Caco-2 (cell line): ENCODE measurements at regions not wholly inside any gene's neighbourhood (a gene's known extent, or its start where the extent isn't known, plus 50 kb on each side); places are given as distances from the start of the nearest gene placed in this dataset.

Experiments
- BruUV-seq: library from RNA; stranded (reverse); fragments of 400-500 nt; replicated peaks from 2 replicates; lab custom pipeline; 2021; lab: Mats Ljungman, UMichigan
- CTCF ChIA-PET: fragments of 300-600 bp; sonication (Branson Sonifier 250); formaldehyde crosslinking; loops from one replicate; lab custom pipeline; 2022; ENCODE audit warnings: antibody characterized with exemption; lab: Charles Lee
- POLR2A ChIA-PET: fragments of 300-600 bp; sonication (Branson Sonifier 250); formaldehyde crosslinking; loops from one replicate; lab custom pipeline; 2022; ENCODE audit warnings: antibody characterized with exemption; lab: Charles Lee
- DNase-seq, 2 experiments: peaks; one replicate each; pipeline versions ENCODE4 v3.0.0 to v3.0.0-alpha.2; 2020 to 2022
- H3K27me3 ChIP-seq: replicated peaks from 2 replicates; pipeline ENCODE4 v1.6.0; 2011; ENCODE audit warnings: low read length; ENCODE audit not compliant: control insufficient read depth, insufficient read depth
- H3K36me3 ChIP-seq: 2 replicates; pipeline ENCODE4 v1.5.1; 2011; ENCODE audit warnings: low read length; ENCODE audit not compliant: control insufficient read depth, insufficient read depth
- H3K4me1 ChIP-seq: fragments of 250-450 bp; sonication (Bioruptor Pico); 2 replicates; pipeline ENCODE4 v1.5.1; 2020; ENCODE audit warnings: mild to moderate bottlenecking
- H3K4me3 ChIP-seq: 2 replicates; pipeline ENCODE4 v1.5.1; 2011; ENCODE audit warnings: low read depth, mild to moderate bottlenecking, control low read depth, low read length
- H3K9me3 ChIP-seq: fragments of 250-450 bp; sonication (Bioruptor Pico); 2 replicates; pipeline ENCODE4 v1.5.1; 2020; ENCODE audit warnings: mild to moderate bottlenecking, moderate library complexity
- H3K27ac Mint-ChIP-seq: one replicate; pipeline ENCODE4 v1.8.0; 2022; ENCODE audit warnings: mixed read lengths; ENCODE audit not compliant: unreplicated experiment
- H3K27me3 Mint-ChIP-seq: one replicate; pipeline ENCODE4 v1.8.0; 2022; ENCODE audit warnings: mixed read lengths; ENCODE audit not compliant: insufficient read depth, unreplicated experiment
- H3K36me3 Mint-ChIP-seq: one replicate; pipeline ENCODE4 v1.8.0; 2022; ENCODE audit warnings: mild to moderate bottlenecking, mixed read lengths; ENCODE audit not compliant: insufficient read depth, unreplicated experiment
- H3K4me1 Mint-ChIP-seq: one replicate; pipeline ENCODE4 v1.8.0; 2022; ENCODE audit warnings: low read depth, mixed read lengths; ENCODE audit not compliant: unreplicated experiment
- H3K4me3 Mint-ChIP-seq: one replicate; pipeline ENCODE4 v1.8.0; 2022; ENCODE audit warnings: mild to moderate bottlenecking, moderate library complexity, mixed read lengths; ENCODE audit not compliant: unreplicated experiment
- H3K9me3 Mint-ChIP-seq: one replicate; pipeline ENCODE4 v1.8.0; 2022; ENCODE audit warnings: mixed read lengths; ENCODE audit not compliant: unreplicated experiment
- CTCF ChIP-seq, 2 experiments: fragments of 200-600 bp in 1 of 2; IDR thresholded peaks; 1 replicate in 1 of 2; 2 replicates in 1 of 2; pipeline versions ENCODE4 v1.5.1 to v1.8.0; 2011 to 2022; ENCODE audit warnings: antibody characterized with exemption in 1 of 2, control low read depth in 1 of 2, inconsistent platforms in 1 of 2, low read depth in 1 of 2, low read length in 1 of 2, mild to moderate bottlenecking in 1 of 2, moderate library complexity in 1 of 2; ENCODE audit not compliant: insufficient read depth in 1 of 2, severe bottlenecking in 1 of 2, unreplicated experiment in 1 of 2
- intact Hi-C: fragments of 100-400 bp; cut with micrococcal nuclease; formaldehyde crosslinking; loops from one replicate; pipeline ENCODE4 v1.10.0; 2022; ENCODE audit not compliant: unreplicated experiment

GRCh38 chr15:29437888-29438702 lies 168.5 kb upstream of the NSMCE3 start:
- Histone ChIP-seq H3K4me3 (no peak overlapping the region), H3K27me3 (no peaks in the 10 kb centered on the region), H3K9me3 (no peaks in the 10 kb centered on the region), H3K36me3 (no peaks in the 10 kb centered on the region), H3K4me1 (peaks cover 19% of the 10 kb centered on the region)
- CTCF ChIA-PET: no interaction called here
- Mint-ChIP-seq H3K36me3 (peaks cover 5% of the 10 kb centered on the region), H3K27me3 (no peaks in the 10 kb centered on the region), H3K9me3 (no peaks in the 10 kb centered on the region), H3K4me3 (no peak overlapping the region), H3K27ac (peak overlapping the region; percentile 13), H3K4me1 (peaks cover 14% of the 10 kb centered on the region)
- DNase-seq: no peak
- intact Hi-C loops: no loop called here
- BruUV-seq: no TSS peak
- no peak for TF ChIP-seq CTCF (IDR thresholded peaks at IDR 0.05; ENCODE audit: insufficient read depth in 1 of 2, low read depth in 1 of 2, low read length in 1 of 2, severe bottlenecking in 1 of 2, unreplicated experiment in 1 of 2)
- POLR2A ChIA-PET: no interaction called here

GRCh38 chr15:29435811-29436210 lies 166.2 kb upstream of the NSMCE3 start:
- no peak overlapping the region for H3K27ac Mint-ChIP-seq
- H3K27me3 ChIP-seq: no peaks in the 10 kb centered on the region
- intact Hi-C loops: no loop called here
- H3K4me1 Mint-ChIP-seq: peaks cover 14% of the 10 kb centered on the region
- ChIA-PET CTCF (no interaction called here), POLR2A (no interaction called here)
- no peaks in the 10 kb centered on the region for H3K9me3 ChIP-seq
- TF ChIP-seq CTCF (IDR thresholded peaks at IDR 0.05; ENCODE audit: insufficient read depth in 1 of 2, low read depth in 1 of 2, low read length in 1 of 2, severe bottlenecking in 1 of 2, unreplicated experiment in 1 of 2): no peak
- H3K9me3 Mint-ChIP-seq: no peaks in the 10 kb centered on the region
- H3K4me1 ChIP-seq: peaks cover 19% of the 10 kb centered on the region
- H3K4me3 Mint-ChIP-seq: no peak overlapping the region
- no peak overlapping the region for H3K4me3 ChIP-seq
- no peak for DNase-seq
- BruUV-seq: no TSS peak
- no peaks in the 10 kb centered on the region for H3K36me3 ChIP-seq
- H3K36me3 Mint-ChIP-seq: peaks cover 2% of the 10 kb centered on the region
- peaks cover 4% of the 10 kb centered on the region for H3K27me3 Mint-ChIP-seq

- no peak overlapping the region for H3K27ac Mint-ChIP-seq
- no peaks in the 10 kb centered on the region for H3K36me3 Mint-ChIP-seq
- no peak overlapping the region for H3K4me3 ChIP-seq
- no peak overlapping the region for H3K4me3 Mint-ChIP-seq
- H3K4me1 ChIP-seq: peaks cover 18% of the 10 kb centered on the region
- no peak for TF ChIP-seq CTCF (IDR thresholded peaks at IDR 0.05; ENCODE audit: insufficient read depth in 1 of 2, low read depth in 1 of 2, low read length in 1 of 2, severe bottlenecking in 1 of 2, unreplicated experiment in 1 of 2)
- intact Hi-C loops: no loop called here
- H3K9me3 ChIP-seq: no peaks in the 10 kb centered on the region
- no peaks in the 10 kb centered on the region for H3K9me3 Mint-ChIP-seq
- peaks cover 11% of the 10 kb centered on the region for H3K4me1 Mint-ChIP-seq
- POLR2A ChIA-PET: no interaction called here
- CTCF ChIA-PET: no interaction called here
- no peak for DNase-seq
- H3K27me3 ChIP-seq: no peaks in the 10 kb centered on the region
- no TSS peak for BruUV-seq
- H3K27me3 Mint-ChIP-seq: peaks cover 4% of the 10 kb centered on the region
- no peaks in the 10 kb centered on the region for H3K36me3 ChIP-seq
These were observed 164.7 kb upstream of the NSMCE3 start for GRCh38 chr15:29434280-29434679.
